ENCODE measurements at regions not wholly inside any gene's neighbourhood (a gene's known extent, or its start where the extent isn't known, plus 50 kb on each side); places are given as distances from the start of the nearest gene placed in this dataset.

DNA sequence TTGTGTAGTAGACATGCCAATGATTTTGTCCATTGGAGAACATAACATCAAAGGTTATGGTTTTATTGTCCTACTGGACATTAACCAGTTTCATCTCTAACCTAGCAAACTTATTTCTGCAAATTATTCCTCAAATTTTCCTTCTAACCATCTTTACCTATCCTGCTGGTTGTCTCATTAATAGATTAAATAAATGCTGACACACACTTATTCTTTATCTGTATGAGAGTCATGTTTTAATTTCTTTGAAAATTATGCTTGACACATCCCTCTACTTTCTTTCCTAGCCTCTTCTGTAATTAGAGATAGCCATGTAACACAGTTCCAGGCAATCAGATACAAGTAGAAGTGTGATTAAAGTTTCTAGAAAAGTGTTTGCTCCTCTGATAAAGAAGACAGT is 98.9 kb downstream of the RPS29 start:
- TF ChIP-seq, protein P1, sequence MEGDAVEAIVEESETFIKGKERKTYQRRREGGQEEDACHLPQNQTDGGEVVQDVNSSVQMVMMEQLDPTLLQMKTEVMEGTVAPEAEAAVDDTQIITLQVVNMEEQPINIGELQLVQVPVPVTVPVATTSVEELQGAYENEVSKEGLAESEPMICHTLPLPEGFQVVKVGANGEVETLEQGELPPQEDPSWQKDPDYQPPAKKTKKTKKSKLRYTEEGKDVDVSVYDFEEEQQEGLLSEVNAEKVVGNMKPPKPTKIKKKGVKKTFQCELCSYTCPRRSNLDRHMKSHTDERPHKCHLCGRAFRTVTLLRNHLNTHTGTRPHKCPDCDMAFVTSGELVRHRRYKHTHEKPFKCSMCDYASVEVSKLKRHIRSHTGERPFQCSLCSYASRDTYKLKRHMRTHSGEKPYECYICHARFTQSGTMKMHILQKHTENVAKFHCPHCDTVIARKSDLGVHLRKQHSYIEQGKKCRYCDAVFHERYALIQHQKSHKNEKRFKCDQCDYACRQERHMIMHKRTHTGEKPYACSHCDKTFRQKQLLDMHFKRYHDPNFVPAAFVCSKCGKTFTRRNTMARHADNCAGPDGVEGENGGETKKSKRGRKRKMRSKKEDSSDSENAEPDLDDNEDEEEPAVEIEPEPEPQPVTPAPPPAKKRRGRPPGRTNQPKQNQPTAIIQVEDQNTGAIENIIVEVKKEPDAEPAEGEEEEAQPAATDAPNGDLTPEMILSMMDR (IDR thresholded peaks at IDR 0.05; ENCODE audit: insufficient read depth, missing control alignments): no peak
- FAIRE-seq: no peak
- no peak for DNase-seq (ENCODE audit: insufficient read length, low spot score)

DNA sequence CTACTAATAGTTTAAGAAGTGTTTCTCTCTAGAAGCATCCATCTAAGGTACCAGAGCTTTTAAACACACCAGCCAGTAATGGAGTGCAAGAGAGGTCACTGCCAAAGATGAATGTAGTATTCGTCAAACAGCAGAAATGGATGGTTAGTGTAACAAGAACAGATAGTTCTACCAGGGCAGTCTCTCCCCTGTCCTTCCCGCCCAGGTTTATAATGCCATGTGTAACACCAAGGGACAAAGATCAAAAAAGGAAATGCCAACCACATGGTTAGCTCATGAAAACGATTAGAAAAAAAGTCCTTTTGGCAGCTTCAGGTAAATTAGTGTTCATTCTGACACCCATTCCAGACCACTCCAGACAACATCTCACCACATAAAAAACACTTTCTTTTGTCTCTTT is 100.9 kb downstream of the RPS29 start:
- TF ChIP-seq, protein P1 (IDR thresholded peaks at IDR 0.05; ENCODE audit: insufficient read depth, missing control alignments): no peak
- DNase-seq (ENCODE audit: insufficient read length, low spot score): no peak
- FAIRE-seq: no peak

DNA sequence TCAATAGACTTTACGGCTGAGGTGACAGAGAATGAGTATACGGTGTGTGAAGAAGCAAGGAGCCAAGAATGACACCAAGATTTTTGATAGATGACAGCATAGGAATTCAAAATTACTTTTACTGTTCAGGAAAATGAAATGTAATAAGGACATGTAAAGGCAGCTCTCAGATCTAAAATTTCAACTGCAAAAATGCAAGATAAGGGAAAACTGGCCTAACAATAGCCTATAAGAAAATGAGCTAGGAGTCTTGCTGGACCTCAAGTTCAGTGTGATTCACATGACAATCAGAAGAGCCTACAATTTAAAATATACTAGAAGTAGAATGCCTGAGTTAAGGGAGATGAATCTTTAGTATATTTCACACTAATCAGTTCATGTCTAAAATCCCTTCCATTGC is 102.0 kb downstream of the RPS29 start:
- FAIRE-seq: no peak
- TF ChIP-seq, protein P1 (IDR thresholded peaks at IDR 0.05; ENCODE audit: insufficient read depth, missing control alignments): no peak

DNA sequence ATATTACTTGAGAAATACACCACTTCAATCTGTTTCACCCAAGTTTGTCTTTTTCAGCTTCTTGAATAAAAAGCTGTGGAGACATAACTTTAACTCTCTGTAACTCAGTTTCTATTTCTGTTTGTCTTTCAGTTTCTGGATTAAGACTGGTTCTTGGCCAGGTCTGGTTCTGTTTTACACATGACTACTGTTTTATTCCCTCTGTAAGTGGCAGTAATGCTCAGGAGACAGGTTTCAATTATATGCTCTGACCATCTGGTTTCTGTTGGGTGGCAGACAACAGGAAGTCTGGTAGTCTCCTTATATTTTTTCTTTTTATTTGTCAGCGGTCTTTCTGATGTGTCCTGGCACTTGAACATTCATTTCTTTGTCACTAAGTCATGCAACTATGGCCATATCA is 102.9 kb downstream of the RPS29 start:
- TF ChIP-seq, protein P1 (IDR thresholded peaks at IDR 0.05; ENCODE audit: insufficient read depth, missing control alignments): no peak
- no peak for FAIRE-seq
- no peak for DNase-seq (ENCODE audit: insufficient read length, low spot score)

More for the DNA sequence above, 102.0 kb downstream of the RPS29 start:
- no peak for DNase-seq (ENCODE audit: insufficient read length, low spot score)

DNA sequence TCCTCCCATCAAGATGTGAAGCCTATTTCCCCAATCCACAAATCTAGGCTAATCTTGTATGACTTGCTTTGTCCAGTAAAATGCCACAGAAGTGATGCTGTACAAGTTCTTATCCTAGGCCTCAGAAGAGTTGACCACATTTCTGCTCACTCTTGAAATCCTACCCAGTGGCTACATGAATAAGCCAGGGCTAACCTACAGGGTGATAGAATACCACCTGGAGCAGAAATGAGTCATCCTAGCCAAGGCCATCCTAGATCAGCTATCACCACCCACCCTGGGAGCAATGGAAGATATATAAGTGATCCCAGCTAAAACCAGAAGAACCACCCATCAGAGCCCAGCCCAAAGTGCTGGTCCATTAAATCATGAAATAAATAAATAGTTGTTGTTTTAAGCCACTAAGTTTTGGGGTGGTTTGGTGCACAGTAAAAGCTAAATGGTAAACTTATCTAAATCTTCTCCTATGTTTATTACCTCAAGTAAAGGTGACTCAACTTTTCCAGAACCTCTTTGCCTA is 105.1 kb downstream of the RPS29 start:
- DNase-seq (ENCODE audit: insufficient read length, low spot score) (no peak), FAIRE-seq (no peak)
- TF ChIP-seq, protein P1 (IDR thresholded peaks at IDR 0.05; ENCODE audit: insufficient read depth, missing control alignments): no peak

DNA sequence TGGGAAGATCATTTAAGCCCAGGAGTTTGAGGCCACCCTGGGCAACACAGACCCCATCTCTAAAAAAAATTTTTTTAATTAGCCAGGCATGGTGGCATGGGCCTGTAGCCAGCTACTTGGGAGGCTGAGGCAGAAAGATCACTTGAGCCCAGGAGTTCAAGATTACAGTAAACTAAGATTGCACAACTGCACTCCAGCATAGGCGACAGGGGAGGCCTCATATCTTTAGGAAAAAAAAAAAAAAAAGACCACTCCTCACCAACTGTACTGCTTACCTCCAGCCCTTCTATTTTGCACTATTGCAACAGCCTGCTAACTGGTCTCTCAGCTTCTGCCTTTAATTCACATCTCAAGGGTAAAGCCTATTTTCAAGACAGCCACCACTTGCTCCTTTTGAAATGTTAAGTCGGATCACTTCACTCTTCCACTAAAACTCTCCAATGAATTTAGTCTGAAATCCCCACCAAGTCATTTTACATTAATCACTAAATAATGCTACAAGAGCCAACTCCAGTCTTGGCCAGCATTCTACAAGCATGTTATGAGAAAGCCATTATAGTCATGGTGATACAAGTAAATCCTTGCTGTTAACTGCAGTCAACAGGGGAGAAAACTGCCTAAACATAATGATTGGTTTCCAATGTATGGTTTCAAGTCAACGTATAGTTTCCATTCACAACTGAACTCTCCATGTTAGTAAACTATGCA is 106.0 kb downstream of the RPS29 start:
- no peak for FAIRE-seq
- TF ChIP-seq, protein P1 (IDR thresholded peaks at IDR 0.05; ENCODE audit: insufficient read depth, missing control alignments): no peak
- DNase-seq (ENCODE audit: insufficient read length, low spot score): no peak

DNA sequence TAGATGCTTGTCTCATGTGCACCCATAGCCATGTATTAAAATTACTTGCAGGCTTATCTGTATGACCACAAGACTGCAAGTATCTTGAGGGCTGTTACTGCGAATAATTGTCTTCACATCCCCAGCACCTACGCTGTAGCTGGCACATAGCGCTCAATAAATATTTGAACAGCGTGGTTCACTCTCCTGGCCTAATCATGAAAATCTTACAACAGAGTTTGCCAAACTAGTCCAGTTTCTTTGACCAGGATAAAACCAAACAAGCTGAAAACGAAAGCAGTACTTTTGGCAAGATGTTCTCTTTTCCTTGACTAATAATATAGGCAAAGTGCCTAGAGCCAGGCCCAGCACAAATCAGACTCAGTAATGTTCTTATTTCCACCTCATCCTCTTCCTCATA is 106.7 kb downstream of the RPS29 start:
- TF ChIP-seq, protein P1 (IDR thresholded peaks at IDR 0.05; ENCODE audit: insufficient read depth, missing control alignments): no peak
- FAIRE-seq: no peak
- no peak for DNase-seq (ENCODE audit: insufficient read length, low spot score)
